ENCODE measurements at regions not wholly inside any gene's neighbourhood (a gene's known extent, or its start where the extent isn't known, plus 50 kb on each side); places are given as distances from the start of the nearest gene placed in this dataset.

- TF ChIP-seq CTCF (IDR thresholded peaks at IDR 0.05) (peak; percentile 93), ZFX (IDR thresholded peaks at IDR 0.05; ENCODE audit: borderline replicate concordance) (no peak)
Measured at GRCh38 chr7:127447326-127447945, 54.9 kb upstream of the ZNF800 start.

Measured in 22Rv1 (cell line).